PFSK-1 (cell line): ENCODE measurements at regions not wholly inside any gene's neighbourhood (a gene's known extent, or its start where the extent isn't known, plus 50 kb on each side); places are given as distances from the start of the nearest gene placed in this dataset.

Experiments
- FOXP2 ChIP-seq: optimal IDR thresholded peaks from 2 replicates; pipeline ENCODE3; 2011; ENCODE audit warnings: borderline replicate concordance, control low read depth, inconsistent platforms; ENCODE audit not compliant: insufficient read depth; ENCODE audit errors: extremely low read length, extremely low read depth
- POLR2AphosphoS5 ChIP-seq: IDR thresholded peaks from 2 replicates; pipeline ENCODE4 v1.6.1; 2012; ENCODE audit warnings: low read depth, mild to moderate bottlenecking, control low read depth, low read length, moderate library complexity
- REST ChIP-seq, 2 experiments: IDR thresholded peaks; 2 replicates each; pipeline versions ENCODE4 v1.6.1 to v1.8.0; 2011 to 2012; ENCODE audit warnings: low read depth in 2 of 2, low read length in 2 of 2, control low read depth in 1 of 2, inconsistent platforms in 1 of 2, mild to moderate bottlenecking in 1 of 2, moderate library complexity in 1 of 2; ENCODE audit not compliant: insufficient read depth in 1 of 2
- SIN3A ChIP-seq: IDR thresholded peaks from 2 replicates; pipeline ENCODE4 v1.6.1; 2012; ENCODE audit warnings: mild to moderate bottlenecking, low read length, moderate library complexity, borderline replicate concordance; ENCODE audit not compliant: insufficient read depth
- TAF1 ChIP-seq: IDR thresholded peaks from 2 replicates; pipeline ENCODE4 v1.6.1; 2012; ENCODE audit warnings: low read length, control low read depth, borderline replicate concordance; ENCODE audit not compliant: insufficient read depth

GRCh38 chr4:126568652-126569570 is 1063.8 kb upstream of the INTU start:
- TF ChIP-seq TAF1 (no peak), POLR2AphosphoS5 (no peak), SIN3A (no peak), REST (IDR thresholded peaks at IDR 0.05; ENCODE audit: insufficient read depth in 1 of 2, low read depth in 2 of 2, low read length in 2 of 2) (no peak), FOXP2 (no peak)

- no peak for TF ChIP-seq FOXP2
- TF ChIP-seq SIN3A = no peak
- no peak for TF ChIP-seq TAF1
- TF ChIP-seq REST (IDR thresholded peaks at IDR 0.05; ENCODE audit: insufficient read depth in 1 of 2, low read depth in 2 of 2, low read length in 2 of 2) = no peak
- no peak for TF ChIP-seq POLR2AphosphoS5
Measured at GRCh38 chr4:126572264-126572663, 1060.5 kb upstream of the INTU start.

GRCh38 chr4:126582737-126583136 is 1050.0 kb upstream of the INTU start:
- TF ChIP-seq SIN3A (no peak), REST (IDR thresholded peaks at IDR 0.05; ENCODE audit: insufficient read depth in 1 of 2, low read depth in 2 of 2, low read length in 2 of 2) (no peak), POLR2AphosphoS5 (no peak), FOXP2 (no peak), TAF1 (no peak)

- no peak for TF ChIP-seq REST (IDR thresholded peaks at IDR 0.05; ENCODE audit: insufficient read depth in 1 of 2, low read depth in 2 of 2, low read length in 2 of 2)
- TF ChIP-seq TAF1 = no peak
- no peak for TF ChIP-seq POLR2AphosphoS5
- no peak for TF ChIP-seq FOXP2
- no peak for TF ChIP-seq SIN3A
Measured at GRCh38 chr4:126583509-126583908, 1049.2 kb upstream of the INTU start.
